K562 (cell line): ENCODE measurements at regions not wholly inside any gene's neighbourhood (a gene's known extent, or its start where the extent isn't known, plus 50 kb on each side); places are given as distances from the start of the nearest gene placed in this dataset.

Experiments used
- ATAC-seq: fragments of 200-7000 bp; cut with Tn5 transposase; 3 replicates; pipeline ENCODE4 v1.9.1; 2020; ENCODE audit warnings: moderate library complexity
- BruUV-seq: library from RNA; stranded (reverse); fragments of 400-500 nt; replicated peaks from 2 replicates; lab custom pipeline; 2021; lab: Mats Ljungman, UMichigan
- CTCF ChIA-PET: fragments of 300-600 bp; formaldehyde crosslinking; extraction: SDS; loops from one replicate; lab custom pipeline; 2021; ENCODE audit warnings: low intra/inter-chr PET ratio; lab: Yijun Ruan, JAX
- POLR2A ChIA-PET: fragments of 300-600, 350-650 bp; sonication (Branson Sonifier 250); formaldehyde crosslinking; extraction: SDS; loops from one replicate; lab custom pipeline; 2021; ENCODE audit warnings: antibody characterized with exemption, inconsistent platforms; lab: Yijun Ruan, JAX
- DNase-seq, 4 experiments: peaks; one replicate each; pipeline versions ENCODE4 v3.0.0 to v3.0.0-alpha.2; 2011 to 2018; ENCODE audit warnings: low spot score in 3 of 4, mixed read lengths in 3 of 4; ENCODE audit errors: extremely low read depth in 1 of 4
- FAIRE-seq: peaks from 2 replicates; lab custom pipeline; 2011; peaks lifted over from hg19 to GRCh38; lab: Jason Lieb, UNC
- H2AFZ ChIP-seq: 2 replicates; pipeline ENCODE4 v1.6.0; 2011; ENCODE audit warnings: low read depth, low read length, control low read depth, inconsistent platforms
- H3K27ac ChIP-seq: fragments of 200-600 bp; 3 replicates; pipeline ENCODE4 v1.8.0; 2011; ENCODE audit warnings: low read depth, mild to moderate bottlenecking, control low read depth, inconsistent platforms, low read length, moderate library complexity, mixed read lengths; ENCODE audit errors: extremely low read depth
- H3K27me3 ChIP-seq, 2 experiments: fragments of 300-600 bp in 1 of 2; 2 replicates in 1 of 2; 3 replicates in 1 of 2; pipeline versions ENCODE4 v1.6.0 to v1.8.0; 2011; ENCODE audit warnings: inconsistent platforms in 2 of 2, low read length in 2 of 2, mild to moderate bottlenecking in 1 of 2, mixed read lengths in 1 of 2, moderate library complexity in 1 of 2; ENCODE audit not compliant: control insufficient read depth in 2 of 2, insufficient read depth in 2 of 2
- H3K36me3 ChIP-seq: fragments of 300-600 bp; 3 replicates; pipeline ENCODE4 v1.8.0; 2011; ENCODE audit warnings: mild to moderate bottlenecking, low read length, inconsistent platforms; ENCODE audit not compliant: control insufficient read depth, insufficient read depth
- H3K4me1 ChIP-seq, 2 experiments: fragments of 200-600 bp in 1 of 2; replicated peaks in 1 of 2; 2 replicates in 1 of 2; 3 replicates in 1 of 2; pipeline versions ENCODE4 v1.5.1 to v1.8.0; 2011; ENCODE audit warnings: inconsistent platforms in 2 of 2, low read length in 2 of 2, mild to moderate bottlenecking in 1 of 2, mixed read lengths in 1 of 2, moderate library complexity in 1 of 2; ENCODE audit not compliant: control insufficient read depth in 2 of 2, insufficient read depth in 2 of 2
- H3K4me2 ChIP-seq: 2 replicates; pipeline ENCODE4 v1.6.1; 2011; ENCODE audit warnings: low read length, control low read depth, inconsistent platforms, mixed read lengths; ENCODE audit not compliant: insufficient read depth
- H3K4me3 ChIP-seq: fragments of 200-600 bp; sonication (generic), shearing (Covaris generic); 2 replicates; pipeline ENCODE4 v1.5.1; 2016; ENCODE audit warnings: control low read depth, inconsistent platforms
- H3K79me2 ChIP-seq: fragments of 200-600 bp; 3 replicates; pipeline ENCODE4 v1.8.0; 2011; ENCODE audit warnings: low read length, inconsistent platforms; ENCODE audit not compliant: control insufficient read depth, insufficient read depth
- H3K9ac ChIP-seq, 2 experiments: 2 replicates each; pipeline versions ENCODE4 v1.6.0 to v1.6.1; 2011; ENCODE audit warnings: low read depth in 2 of 2, low read length in 2 of 2, control low read depth in 1 of 2, inconsistent platforms in 1 of 2, mild to moderate bottlenecking in 1 of 2, mixed read lengths in 1 of 2; ENCODE audit not compliant: insufficient read depth in 1 of 2
- H3K9me1 ChIP-seq: one replicate; pipeline ENCODE4 v1.6.0; 2011; ENCODE audit warnings: inconsistent platforms, mild to moderate bottlenecking, low read length, moderate library complexity; ENCODE audit not compliant: control insufficient read depth, insufficient read depth
- H3K9me3 ChIP-seq: replicated peaks from 2 replicates; pipeline ENCODE4 v1.5.1; 2011; ENCODE audit warnings: low read depth, low read length, inconsistent platforms; ENCODE audit not compliant: control insufficient read depth, insufficient read depth
- H4K20me1 ChIP-seq: replicated peaks from 2 replicates; pipeline ENCODE4 v1.6.1; 2011; ENCODE audit warnings: low read length, inconsistent platforms, mixed read lengths; ENCODE audit not compliant: control insufficient read depth, insufficient read depth
- CBX5 ChIP-seq: IDR thresholded peaks from 2 replicates; pipeline ENCODE4 v1.6.1; 2014; ENCODE audit warnings: low read depth, borderline replicate concordance
- CREM ChIP-seq: IDR thresholded peaks from 2 replicates; pipeline ENCODE4 v1.6.1; 2014; ENCODE audit warnings: antibody characterized with exemption, low read depth
- CXXC5 ChIP-seq: fragments of 250-450 bp; sonication (Bioruptor Pico); IDR thresholded peaks from 2 replicates; pipeline ENCODE4 v1.8.0; 2022; ENCODE audit warnings: inconsistent platforms, mild to moderate bottlenecking, moderate library complexity
- DDX20 ChIP-seq: fragments of 450-650 bp; IDR thresholded peaks from 2 replicates; pipeline ENCODE4 v1.6.1; 2016; ENCODE audit warnings: missing genetic modification characterization, low read depth, mild to moderate bottlenecking, missing compliant biosample characterization, moderate library complexity
- EHMT2 ChIP-seq: fragments of 450-650 bp; IDR thresholded peaks from 2 replicates; pipeline ENCODE4 v1.6.1; 2018; ENCODE audit warnings: antibody characterized with exemption
- ESRRA ChIP-seq: fragments of 450-650 bp; IDR thresholded peaks from 2 replicates; pipeline ENCODE4 v1.6.1; 2014; ENCODE audit warnings: low read depth, mild to moderate bottlenecking, moderate library complexity, borderline replicate concordance
- FOXA1 ChIP-seq: fragments of 450-650 bp; IDR thresholded peaks from 2 replicates; pipeline ENCODE4 v1.6.1; 2016; ENCODE audit warnings: mild to moderate bottlenecking, borderline replicate concordance
- MAZ ChIP-seq, 2 experiments: fragments of 450-650 bp in 1 of 2; sonication (generic) in 1 of 2; formaldehyde crosslinking; IDR thresholded peaks in 1 of 2; conservative IDR thresholded peaks in 1 of 2; 2 replicates each; pipeline versions ENCODE4 v1.4.0 to v1.5.0; 2020; ENCODE audit warnings: mild to moderate bottlenecking in 1 of 2, missing genetic modification reagents in 1 of 2
- MTA2 ChIP-seq: fragments of 450-650 bp; IDR thresholded peaks from 2 replicates; pipeline ENCODE4 v1.6.1; 2016; ENCODE audit warnings: low read depth
- NELFE ChIP-seq: IDR thresholded peaks from 2 replicates; pipeline ENCODE4 v1.6.1; 2011; ENCODE audit warnings: mild to moderate bottlenecking; ENCODE audit not compliant: insufficient read depth, insufficient read length
- PRPF4 ChIP-seq: fragments of 200-400 bp; formaldehyde crosslinking; IDR thresholded peaks from one replicate; pipeline ENCODE4 v1.6.1; 2017; ENCODE audit warnings: low read length, low read depth, mild to moderate bottlenecking; ENCODE audit not compliant: insufficient read depth, poor library complexity, severe bottlenecking
- RREB1 ChIP-seq: fragments of 250-450 bp; sonication (Bioruptor Pico); IDR thresholded peaks from 2 replicates; pipeline ENCODE4 v1.4.0; 2020
- ZBTB34 ChIP-seq: fragments of 250-450 bp; sonication (Bioruptor Pico); IDR thresholded peaks from 2 replicates; pipeline ENCODE4 v1.8.0; 2021; ENCODE audit warnings: mild to moderate bottlenecking, moderate library complexity
- ZNF445 ChIP-seq: fragments of 250-450 bp; sonication (Bioruptor Pico); IDR thresholded peaks from 2 replicates; pipeline ENCODE4 v1.4.0; 2020; ENCODE audit warnings: low read depth, mild to moderate bottlenecking, moderate library complexity
- ZNF764 ChIP-seq: fragments of 250-450 bp; sonication (Bioruptor Pico); IDR thresholded peaks from 2 replicates; pipeline ENCODE4 v1.4.0; 2020; ENCODE audit warnings: low read depth, mild to moderate bottlenecking, moderate library complexity
- WGBS: fragments of 100-300 bp; shearing (Covaris generic); methylation state at CpG from one replicate; pipeline ENCODE4 v1.1.6; 2016; ENCODE audit warnings: low coverage, mixed read lengths; ENCODE audit not compliant: insufficient coverage; ENCODE audit errors: missing lambda C conversion rate; 5-methylcytosine and 5-hydroxymethylcytosine counted together
- in situ Hi-C: fragments of 300-500 bp; cut with MboI; formaldehyde crosslinking; loops from 4 replicates; pipeline ENCODE4 v1.15.0; 2018; ENCODE audit warnings: inconsistent platforms, mixed read lengths
- intact Hi-C: fragments of 100-400 bp; cut with micrococcal nuclease; formaldehyde crosslinking; loops from 2 replicates; pipeline ENCODE4 v1.14.2; 2022
- TF ChIP-seq, protein P1 (sequence below): fragments of 450-650 bp; conservative IDR thresholded peaks from 2 replicates; pipeline ENCODE4 v1.6.1; 2016; ENCODE audit warnings: missing genetic modification characterization, low read depth, mild to moderate bottlenecking, control low read depth, missing compliant biosample characterization

GRCh38 chr17:79555543-79555942, 55.3 kb downstream of the RBFOX3 start:
- Histone ChIP-seq H3K27ac (no peak overlapping the region), H3K4me2 (no peak overlapping the region), H3K9me3 (no peaks in the 10 kb centered on the region), H3K36me3 (no peaks in the 10 kb centered on the region), H3K4me1 (no peaks in the 10 kb centered on the region), H4K20me1 (0 out of 2 replicates have a peak, but pooled peaks cover 3% of the 10 kb centered on the region), H2AFZ (no peak overlapping the region), H3K9ac (no peak overlapping the region), H3K27me3 (peaks cover 0 to 15% of the 10 kb centered on the region in 2 experiments; a peak in 3 of 5 replicates), H3K4me3 (no peak overlapping the region), H3K9me1 (no peaks in the 10 kb centered on the region), H3K79me2 (no peaks in the 10 kb centered on the region)
- BruUV-seq: no TSS peak
- 1% methylated on average over 5 of the region's 5 CpGs for WGBS
- POLR2A ChIA-PET: no interaction called here
- FAIRE-seq: no peak
- in situ Hi-C loops: no loop called here
- intact Hi-C loops: no loop called here
- no peak for ATAC-seq
- CTCF ChIA-PET: no interaction called here
- DNase-seq: no peak
- TF ChIP-seq ZNF764 (CRISPR knock-in tag): no peak
- TF ChIP-seq FOXA1: no peak
- no peak for TF ChIP-seq ZNF445 (CRISPR knock-in tag)
- no peak for TF ChIP-seq MTA2
- TF ChIP-seq EHMT2: no peak
- TF ChIP-seq NELFE: no peak
- TF ChIP-seq, protein P1, sequence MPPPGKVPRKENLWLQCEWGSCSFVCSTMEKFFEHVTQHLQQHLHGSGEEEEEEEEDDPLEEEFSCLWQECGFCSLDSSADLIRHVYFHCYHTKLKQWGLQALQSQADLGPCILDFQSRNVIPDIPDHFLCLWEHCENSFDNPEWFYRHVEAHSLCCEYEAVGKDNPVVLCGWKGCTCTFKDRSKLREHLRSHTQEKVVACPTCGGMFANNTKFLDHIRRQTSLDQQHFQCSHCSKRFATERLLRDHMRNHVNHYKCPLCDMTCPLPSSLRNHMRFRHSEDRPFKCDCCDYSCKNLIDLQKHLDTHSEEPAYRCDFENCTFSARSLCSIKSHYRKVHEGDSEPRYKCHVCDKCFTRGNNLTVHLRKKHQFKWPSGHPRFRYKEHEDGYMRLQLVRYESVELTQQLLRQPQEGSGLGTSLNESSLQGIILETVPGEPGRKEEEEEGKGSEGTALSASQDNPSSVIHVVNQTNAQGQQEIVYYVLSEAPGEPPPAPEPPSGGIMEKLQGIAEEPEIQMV (tag): no peak
- no peak for TF ChIP-seq MAZ (CRISPR knock-in tag; conservative IDR thresholded peaks at IDR 0.05 in 1 of 2, IDR thresholded peaks at IDR 0.05 in 1 of 2)
- no peak for TF ChIP-seq DDX20 (tag)
- TF ChIP-seq ZBTB34 (CRISPR knock-in tag): no peak
- no peak for TF ChIP-seq ESRRA
- no peak for TF ChIP-seq PRPF4
- no peak for TF ChIP-seq RREB1 (CRISPR knock-in tag)
- no peak for TF ChIP-seq CXXC5 (CRISPR knock-in tag)
- no peak for TF ChIP-seq CBX5
- TF ChIP-seq CREM: no peak
